DOHH2 (cell line): ENCODE measurements at regions not wholly inside any gene's neighbourhood (a gene's known extent, or its start where the extent isn't known, plus 50 kb on each side); places are given as distances from the start of the nearest gene placed in this dataset.

Experiments used
- CTCF ChIP-seq: fragments of 200-600 bp; sonication (generic); IDR thresholded peaks from one replicate; pipeline ENCODE4 v1.5.1; 2014; ENCODE audit warnings: antibody characterized with exemption, mild to moderate bottlenecking, low read depth, low read length; ENCODE audit not compliant: poor library complexity, severe bottlenecking
- EZH2phosphoT487 ChIP-seq: fragments of 200-600 bp; sonication (generic); IDR thresholded peaks from 2 replicates; pipeline ENCODE4 v1.6.1; 2017; ENCODE audit warnings: borderline replicate concordance, mild to moderate bottlenecking, antibody characterized with exemption, low read length, moderate library complexity, mixed read lengths

GRCh38 chr1:79790950-79791349 is 784.4 kb upstream of the ADGRL4 start:
- TF ChIP-seq CTCF (no peak), EZH2phosphoT487 (no peak)
